ENCODE measurements at regions not wholly inside any gene's neighbourhood (a gene's known extent, or its start where the extent isn't known, plus 50 kb on each side); places are given as distances from the start of the nearest gene placed in this dataset.

DNA sequence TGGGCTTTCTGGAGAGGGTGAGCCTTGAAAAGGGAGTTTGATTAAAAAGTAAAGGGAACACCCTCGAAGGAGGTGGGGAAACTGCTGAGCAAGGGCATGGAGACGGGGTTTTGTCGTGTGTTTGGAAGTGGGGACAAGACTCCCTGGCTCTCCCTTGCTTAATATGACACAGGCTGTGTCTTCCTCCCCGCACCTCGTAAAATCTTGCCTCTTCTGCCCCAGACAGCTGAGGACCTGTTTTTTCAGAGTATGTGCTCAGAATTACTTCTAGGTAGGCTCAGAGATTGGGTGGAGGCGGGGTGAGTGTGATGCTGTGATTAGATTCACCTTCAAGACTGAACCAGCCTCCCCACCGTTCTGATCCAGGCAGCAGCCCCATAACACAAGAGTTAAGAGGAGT lies 244.4 kb upstream of the TLE3 start:
- Histone ChIP-seq H3K27me3 (no peaks in the 10 kb centered on the region), H3K27ac (no peak overlapping the region), H3K4me1 (peaks cover 4 to 9% (median 7%) of the 10 kb centered on the region in 3 donors), H3K4me3 (no peak overlapping the region), H3K9me3 (no peaks in the 10 kb centered on the region), H3K36me3 (no peaks in the 10 kb centered on the region)
- FAIRE-seq: no peak
- no peak for ATAC-seq
- intact Hi-C loops (cut with DNase I): no loop called here
- peak in 1 of 6 donors; percentile 2 for DNase-seq
- TF ChIP-seq, protein P1, sequence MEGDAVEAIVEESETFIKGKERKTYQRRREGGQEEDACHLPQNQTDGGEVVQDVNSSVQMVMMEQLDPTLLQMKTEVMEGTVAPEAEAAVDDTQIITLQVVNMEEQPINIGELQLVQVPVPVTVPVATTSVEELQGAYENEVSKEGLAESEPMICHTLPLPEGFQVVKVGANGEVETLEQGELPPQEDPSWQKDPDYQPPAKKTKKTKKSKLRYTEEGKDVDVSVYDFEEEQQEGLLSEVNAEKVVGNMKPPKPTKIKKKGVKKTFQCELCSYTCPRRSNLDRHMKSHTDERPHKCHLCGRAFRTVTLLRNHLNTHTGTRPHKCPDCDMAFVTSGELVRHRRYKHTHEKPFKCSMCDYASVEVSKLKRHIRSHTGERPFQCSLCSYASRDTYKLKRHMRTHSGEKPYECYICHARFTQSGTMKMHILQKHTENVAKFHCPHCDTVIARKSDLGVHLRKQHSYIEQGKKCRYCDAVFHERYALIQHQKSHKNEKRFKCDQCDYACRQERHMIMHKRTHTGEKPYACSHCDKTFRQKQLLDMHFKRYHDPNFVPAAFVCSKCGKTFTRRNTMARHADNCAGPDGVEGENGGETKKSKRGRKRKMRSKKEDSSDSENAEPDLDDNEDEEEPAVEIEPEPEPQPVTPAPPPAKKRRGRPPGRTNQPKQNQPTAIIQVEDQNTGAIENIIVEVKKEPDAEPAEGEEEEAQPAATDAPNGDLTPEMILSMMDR (IDR thresholded peaks at IDR 0.05): no peak
- 89 to 91% methylated on average over 7 of the region's 7 CpGs for WGBS, 2 donors

GRCh38 chr15:70341566-70341965 lies 243.8 kb upstream of the TLE3 start:
- intact Hi-C loops (cut with DNase I): no loop called here
- Histone ChIP-seq H3K4me3 (no peak overlapping the region), H3K27ac (no peak overlapping the region), H3K4me1 (peaks cover 4 to 9% (median 7%) of the 10 kb centered on the region in 3 donors), H3K9me3 (no peaks in the 10 kb centered on the region), H3K27me3 (no peaks in the 10 kb centered on the region), H3K36me3 (no peaks in the 10 kb centered on the region)
- FAIRE-seq: no peak
- ATAC-seq: no peak
- WGBS, 2 donors: 75 to 78% methylated on average over 5 of the region's 5 CpGs
- TF ChIP-seq, protein P1 (IDR thresholded peaks at IDR 0.05): no peak
- DNase-seq: peak in 1 of 6 donors; percentile 2

- Histone ChIP-seq H3K27ac (no peak overlapping the region), H3K9me3 (no peaks in the 10 kb centered on the region), H3K27me3 (no peaks in the 10 kb centered on the region), H3K4me3 (no peak overlapping the region), H3K36me3 (no peaks in the 10 kb centered on the region), H3K4me1 (peaks cover 4 to 9% (median 7%) of the 10 kb centered on the region in 3 donors)
- 92 to 100% methylated on average over 1 of the region's 1 CpG for WGBS, 2 donors
- no peak for DNase-seq
- no peak for FAIRE-seq
- ATAC-seq: no peak
- TF ChIP-seq, protein P1 (IDR thresholded peaks at IDR 0.05): no peak
- intact Hi-C loops (cut with DNase I): no loop called here
Observed at GRCh38 chr15:70340494-70340870, 242.8 kb upstream of the TLE3 start.

- H3K4me1 ChIP-seq: peaks cover 4 to 5% (median 4%) of the 10 kb centered on the region in 3 donors
- WGBS, 2 donors: 76 to 81% methylated on average over 11 of the region's 11 CpGs
- H3K4me3 ChIP-seq: no peak overlapping the region
- no peaks in the 10 kb centered on the region for H3K27me3 ChIP-seq
- no peak for ATAC-seq
- TF ChIP-seq, protein P1 (IDR thresholded peaks at IDR 0.05): no peak
- H3K9me3 ChIP-seq: no peaks in the 10 kb centered on the region
- intact Hi-C loops (cut with DNase I): no loop called here
- FAIRE-seq: no peak
- H3K27ac ChIP-seq: no peak overlapping the region
- peak in 1 of 6 donors; percentile 8 for DNase-seq
- H3K36me3 ChIP-seq: no peaks in the 10 kb centered on the region
Observed at GRCh38 chr15:70339571-70340493, 242.1 kb upstream of the TLE3 start.
